G401.6 (cell line): ENCODE measurements at regions not wholly inside any gene's neighbourhood (a gene's known extent, or its start where the extent isn't known, plus 50 kb on each side); places are given as distances from the start of the nearest gene placed in this dataset.

Source experiments
- FAIRE-seq: peaks from 2 replicates; lab custom pipeline; 2012; peaks lifted over from hg19 to GRCh38; lab: Jason Lieb, UNC

- FAIRE-seq, result no peak
These were observed 632.6 kb upstream of the KIRREL3 start for GRCh38 chr11:127632976-127633680.

GRCh38 chr11:127632546-127632945, 632.0 kb upstream of the KIRREL3 start:
- FAIRE-seq, result no peak

GRCh38 chr11:127631974-127632373, 631.4 kb upstream of the KIRREL3 start:
- no peak for FAIRE-seq

DNA sequence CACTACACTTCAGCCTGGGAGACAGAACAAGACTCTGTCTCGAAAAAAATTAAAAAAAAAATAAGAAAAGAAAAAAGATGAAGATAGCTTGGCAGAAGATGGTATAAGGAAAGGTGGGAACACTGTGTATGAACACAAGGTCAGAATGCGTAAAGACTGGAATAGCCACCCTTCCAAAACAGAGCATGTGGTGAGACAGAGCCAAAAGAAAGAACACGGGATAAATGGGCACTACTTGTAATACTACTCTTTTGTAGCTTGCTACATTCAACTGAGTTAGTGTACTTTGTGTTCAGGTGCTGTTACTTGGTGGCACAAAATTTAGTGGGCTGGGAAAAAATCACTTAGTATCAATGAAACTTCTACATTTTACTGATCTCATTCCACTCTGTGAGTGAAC, 628.6 kb upstream of the KIRREL3 start:
- no peak for FAIRE-seq

- FAIRE-seq, result no peak
These were observed 627.9 kb upstream of the KIRREL3 start for GRCh38 chr11:127628458-127628785.

DNA sequence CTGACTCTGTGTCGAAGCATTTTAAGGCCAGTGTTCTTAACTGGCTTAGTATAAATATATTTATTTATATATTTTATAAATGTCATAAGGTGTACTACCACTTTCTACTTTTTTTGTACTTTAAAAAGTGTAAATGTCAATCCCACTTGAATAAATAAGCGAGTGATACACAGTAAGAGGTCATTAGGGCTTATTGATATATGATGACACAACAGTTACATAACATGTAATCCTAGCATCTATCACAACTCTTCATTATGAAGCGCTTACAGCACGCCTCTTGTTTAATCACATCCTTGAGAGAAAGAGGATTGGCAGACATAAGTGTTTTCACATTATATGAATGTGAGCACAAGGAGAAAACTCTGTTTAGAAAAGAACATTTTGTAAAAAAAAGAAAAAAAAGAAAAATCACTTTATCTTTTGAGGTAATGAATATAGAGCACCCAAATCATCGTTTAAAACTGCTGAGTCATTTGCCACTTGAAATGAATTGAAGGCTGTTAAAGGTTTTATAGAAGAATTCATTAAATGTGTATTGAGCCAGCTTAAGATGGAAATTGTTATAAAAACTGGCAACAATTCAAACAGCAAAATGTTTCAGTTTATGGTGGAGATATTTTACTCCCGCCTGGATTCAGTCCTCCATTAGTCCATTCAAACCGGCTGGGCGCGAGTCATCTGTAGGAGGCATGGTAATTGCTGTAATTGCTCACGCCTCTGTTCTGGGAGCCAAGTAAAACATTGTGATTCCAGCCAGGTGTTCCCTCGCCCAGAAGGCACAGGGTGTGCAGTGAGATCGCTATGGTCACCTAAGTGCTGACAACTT, 627.3 kb upstream of the KIRREL3 start:
- no peak for FAIRE-seq

GRCh38 chr11:127627204-127627603, 626.6 kb upstream of the KIRREL3 start:
- no peak for FAIRE-seq

DNA sequence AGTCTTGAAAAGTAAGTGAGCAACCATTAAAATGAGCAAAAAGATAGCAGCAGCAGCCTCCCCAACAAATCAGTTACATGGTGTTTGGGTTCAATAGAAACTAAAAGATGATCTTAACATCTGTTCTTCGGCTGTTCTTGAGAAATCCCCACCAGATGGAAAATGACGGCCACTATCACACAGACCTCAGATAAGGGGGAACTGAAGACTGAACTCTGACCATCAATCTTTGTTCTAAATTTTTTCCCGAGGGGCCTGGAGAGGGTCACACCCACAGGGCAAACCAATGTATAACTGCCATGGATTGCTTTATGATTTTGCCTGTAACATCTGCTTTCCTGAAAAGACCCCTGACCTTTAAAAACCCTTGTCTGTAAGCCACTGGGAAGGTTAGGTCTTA, 624.8 kb upstream of the KIRREL3 start:
- FAIRE-seq, result no peak

DNA sequence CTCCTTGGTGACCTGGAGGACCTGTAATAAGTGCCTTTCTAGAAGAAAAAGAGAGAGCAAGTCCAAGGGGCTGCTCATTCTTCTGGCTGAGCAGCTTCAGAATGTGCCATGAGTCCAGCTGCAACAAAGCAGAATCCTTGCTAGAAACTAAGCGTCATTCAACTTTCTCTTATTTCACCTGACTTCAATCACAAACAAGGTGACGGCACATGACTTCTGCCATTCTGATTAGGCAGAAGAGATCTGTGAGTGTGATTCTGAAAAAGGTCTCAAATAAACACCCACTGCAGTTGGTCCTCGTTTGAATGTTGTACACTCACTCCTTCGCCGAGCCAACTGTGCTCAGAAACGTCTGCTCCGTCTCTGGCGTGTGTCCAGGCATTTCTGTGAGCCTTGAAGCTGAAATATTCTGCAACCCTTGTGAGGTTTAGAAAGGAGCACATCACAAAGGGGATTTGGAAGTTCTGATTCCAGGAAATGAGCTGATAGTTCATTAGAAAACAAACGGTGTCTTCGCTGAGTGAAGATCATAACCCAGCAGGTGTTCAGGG, 623.8 kb upstream of the KIRREL3 start:
- FAIRE-seq, result no peak

GRCh38 chr11:127622686-127623085, 622.1 kb upstream of the KIRREL3 start:
- FAIRE-seq, result no peak

- FAIRE-seq, result no peak
These were observed 620.1 kb upstream of the KIRREL3 start for GRCh38 chr11:127620671-127621070.

DNA sequence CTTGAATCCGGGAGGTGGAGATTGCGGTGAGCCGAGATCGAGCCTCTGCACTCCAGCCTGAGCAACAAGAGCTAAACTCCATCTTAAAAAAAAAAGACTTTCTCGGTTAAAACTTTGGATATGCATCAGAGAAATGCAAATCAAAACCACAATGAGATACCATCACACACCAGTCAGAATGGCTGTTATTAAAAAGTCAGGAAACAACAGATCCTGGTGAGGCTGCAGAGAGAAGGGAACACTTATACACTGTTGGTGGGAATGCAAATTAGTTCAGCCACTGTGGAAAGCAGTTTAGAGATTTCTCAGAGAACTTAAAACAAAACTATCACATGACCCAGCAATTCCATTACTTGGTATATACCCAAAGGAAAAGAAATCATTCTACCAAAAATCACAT, 619.4 kb upstream of the KIRREL3 start:
- no peak for FAIRE-seq

DNA sequence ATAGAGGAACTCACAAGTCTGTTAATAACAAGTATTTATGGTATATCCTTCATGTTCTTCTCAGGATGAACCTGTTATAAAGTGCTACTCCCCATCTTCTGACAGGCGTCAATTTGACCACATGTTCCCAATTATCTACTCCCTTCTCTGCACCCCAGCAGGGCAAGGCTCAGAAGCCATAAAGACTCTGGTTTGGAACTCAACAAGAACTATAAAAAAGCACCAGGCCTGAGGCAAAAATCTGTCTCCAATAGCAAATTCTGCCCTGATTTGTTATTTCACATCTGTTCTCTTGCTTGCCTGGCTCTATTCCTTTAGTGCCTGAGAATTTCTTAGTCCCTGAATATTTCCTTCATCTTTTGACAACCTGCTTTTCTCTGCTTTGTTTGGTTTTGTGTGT, 618.2 kb upstream of the KIRREL3 start:
- no peak for FAIRE-seq

GRCh38 chr11:127616158-127616557, 615.6 kb upstream of the KIRREL3 start:
- FAIRE-seq, result no peak

DNA sequence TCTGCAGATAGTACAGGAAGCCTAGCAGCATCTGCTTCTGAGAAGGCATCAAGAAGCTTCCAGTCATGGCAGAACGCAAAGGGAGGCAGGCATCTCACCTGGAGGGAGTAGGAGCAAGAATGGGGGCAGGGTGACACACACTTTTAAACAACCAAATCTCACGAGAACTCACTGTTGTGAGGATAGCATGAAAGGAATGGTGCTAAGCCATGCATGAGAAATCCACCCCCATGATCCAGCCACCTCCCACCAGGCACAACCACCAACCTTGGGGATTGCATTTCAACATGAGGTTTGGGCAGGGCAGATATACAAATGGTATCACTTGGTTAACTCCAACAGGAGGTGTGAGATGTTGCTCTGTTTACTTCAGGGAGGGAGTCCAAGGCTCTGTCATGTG, 612.0 kb upstream of the KIRREL3 start:
- no peak for FAIRE-seq

DNA sequence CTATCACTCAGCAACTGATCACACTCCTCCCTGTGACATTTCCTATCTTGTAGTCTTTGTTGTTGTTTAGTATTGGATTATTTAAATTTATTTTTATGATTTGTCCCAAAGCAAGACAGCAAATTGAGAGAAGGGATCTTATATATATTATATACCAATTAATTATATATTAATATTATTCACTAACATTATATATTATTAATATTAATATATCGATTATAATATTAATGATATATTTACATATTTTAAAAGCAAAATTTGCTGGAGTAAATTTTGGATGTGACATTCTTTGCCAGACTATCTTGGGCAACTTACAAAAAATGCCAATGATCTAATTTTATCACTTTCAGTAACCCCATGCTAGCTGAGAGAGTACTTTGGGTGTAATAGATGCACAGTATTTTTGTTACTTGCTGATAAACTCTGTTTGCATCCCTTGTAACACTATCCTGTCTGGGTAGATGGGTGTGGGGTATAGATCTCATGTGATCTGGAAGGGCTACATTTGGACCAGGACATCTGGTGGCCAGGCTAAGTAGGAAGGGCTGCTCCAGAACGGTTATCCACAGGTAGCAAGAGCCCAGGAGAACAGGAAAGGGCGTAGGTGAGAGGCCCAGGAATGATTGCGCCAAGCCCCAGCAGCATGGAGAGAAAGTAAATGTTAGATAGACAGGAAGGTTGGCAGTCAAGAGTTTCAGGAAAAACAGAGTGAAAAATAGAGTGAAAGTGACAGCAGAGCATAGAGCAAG, 608.6 kb upstream of the KIRREL3 start:
- FAIRE-seq, result no peak

GRCh38 chr11:127607487-127608085, 607.0 kb upstream of the KIRREL3 start:
- FAIRE-seq, result no peak

GRCh38 chr11:127601578-127601977, 601.0 kb upstream of the KIRREL3 start:
- no peak for FAIRE-seq

GRCh38 chr11:127600674-127601073, 600.1 kb upstream of the KIRREL3 start:
- FAIRE-seq, result no peak

DNA sequence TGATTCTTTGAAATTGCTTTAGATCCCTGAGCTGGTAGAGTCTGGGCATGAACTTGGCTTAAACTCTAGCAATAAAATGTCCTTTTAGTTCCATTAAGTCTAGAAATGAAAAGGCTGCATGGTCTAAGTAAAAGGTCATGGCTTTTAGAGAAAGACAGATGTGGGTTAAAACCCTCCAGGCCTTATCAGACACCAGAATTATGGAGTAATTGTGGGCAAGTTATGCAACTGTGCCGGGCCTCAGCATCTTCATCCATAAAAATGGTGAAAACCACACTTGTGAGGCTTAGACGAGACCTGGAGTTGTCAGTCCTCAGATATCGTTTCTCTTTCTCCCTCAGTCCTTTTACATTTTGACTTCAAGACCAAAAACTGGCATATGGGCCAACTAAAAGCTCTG, 597.9 kb upstream of the KIRREL3 start:
- no peak for FAIRE-seq

DNA sequence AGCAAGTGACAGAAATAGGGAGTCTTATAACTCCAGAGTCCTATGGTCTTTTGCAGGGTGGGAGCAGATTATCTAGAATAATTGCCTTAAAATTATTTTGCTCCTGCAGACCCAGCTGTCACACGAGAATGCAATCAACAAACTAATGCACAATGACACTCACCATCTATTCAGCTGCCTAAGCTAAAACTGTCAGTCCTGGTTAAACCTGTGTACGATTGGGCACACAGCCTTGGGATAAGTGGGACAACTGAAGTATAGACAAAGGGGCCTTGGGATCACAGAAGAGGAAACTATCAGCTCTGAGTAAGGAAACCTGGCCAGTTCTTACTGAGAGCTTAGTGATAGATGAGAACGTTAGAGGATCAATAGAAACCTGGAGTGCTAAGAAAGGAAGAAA, 595.9 kb upstream of the KIRREL3 start:
- no peak for FAIRE-seq

GRCh38 chr11:127592371-127592770, 591.8 kb upstream of the KIRREL3 start:
- no peak for FAIRE-seq

GRCh38 chr11:127590314-127590713, 589.7 kb upstream of the KIRREL3 start:
- no peak for FAIRE-seq
